ENCODE measurements at regions not wholly inside any gene's neighbourhood (a gene's known extent, or its start where the extent isn't known, plus 50 kb on each side); places are given as distances from the start of the nearest gene placed in this dataset.

DNA sequence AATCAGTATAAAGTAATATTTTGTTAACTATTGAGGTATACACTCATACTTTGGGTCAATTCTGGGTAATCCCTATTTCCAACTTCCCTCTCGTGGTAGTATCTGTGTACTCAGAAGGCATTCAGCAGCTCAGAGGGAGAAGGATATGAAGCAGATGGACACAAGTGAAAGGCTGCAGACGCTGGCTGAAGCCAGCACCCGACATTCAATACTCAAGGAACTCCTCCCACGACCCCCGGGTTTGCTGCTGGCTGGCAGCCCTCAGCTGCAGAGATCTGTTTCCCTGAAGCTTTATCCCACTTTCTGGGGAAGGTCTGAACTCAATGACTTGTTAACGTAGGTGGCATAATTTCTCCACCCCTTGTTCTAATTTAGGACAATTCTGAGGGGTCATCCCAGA, 847.3 kb upstream of the SOX11 start:
- no peak for DNase-seq (ENCODE audit: low spot score)

DNA sequence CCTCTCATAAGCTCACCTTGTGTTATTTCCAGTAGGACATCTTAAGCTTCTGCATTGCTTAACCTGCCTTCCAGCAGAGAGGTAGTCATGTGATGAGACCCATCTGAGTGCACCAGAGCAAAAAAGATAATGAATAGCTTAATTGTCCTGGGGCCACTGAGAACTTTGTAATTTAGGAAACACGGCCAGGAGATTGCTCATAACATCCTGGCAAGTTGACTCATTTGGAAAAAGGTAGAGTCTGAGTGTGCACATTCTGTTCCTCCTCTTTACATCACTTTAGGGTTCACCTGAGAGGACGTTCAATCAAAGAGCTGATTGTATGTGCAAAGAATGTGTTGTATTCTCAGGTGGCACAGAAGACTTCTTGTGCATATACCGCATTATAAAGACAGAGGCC, 830.2 kb upstream of the SOX11 start:
- no peak for DNase-seq (ENCODE audit: low spot score)

GRCh38 chr2:4866198-4866597, 826.0 kb upstream of the SOX11 start:
- DNase-seq (ENCODE audit: low spot score) = no peak

- no peak for DNase-seq (ENCODE audit: low spot score)
Observed at GRCh38 chr2:4868466-4868865, 823.7 kb upstream of the SOX11 start.

DNA sequence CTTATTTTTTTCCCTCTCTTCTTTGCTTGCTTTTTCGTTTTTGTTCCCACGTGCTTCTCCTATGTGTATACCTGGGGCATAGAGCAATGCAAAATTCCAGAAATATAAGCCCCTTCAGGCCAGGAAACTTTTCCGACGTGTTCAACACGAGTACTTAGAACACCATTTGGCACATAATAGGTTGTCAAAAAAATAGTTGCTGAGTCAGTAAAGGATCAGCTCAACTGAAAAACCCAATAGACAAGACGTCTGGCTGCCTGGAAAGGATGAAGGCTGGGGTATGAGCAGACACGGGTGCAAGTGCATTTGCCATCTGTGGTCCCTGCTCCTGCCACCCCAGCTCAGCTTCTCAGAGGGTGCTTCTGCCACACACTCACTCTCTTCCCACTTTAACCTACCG, 823.0 kb upstream of the SOX11 start:
- DNase-seq (ENCODE audit: low spot score) = no peak

DNA sequence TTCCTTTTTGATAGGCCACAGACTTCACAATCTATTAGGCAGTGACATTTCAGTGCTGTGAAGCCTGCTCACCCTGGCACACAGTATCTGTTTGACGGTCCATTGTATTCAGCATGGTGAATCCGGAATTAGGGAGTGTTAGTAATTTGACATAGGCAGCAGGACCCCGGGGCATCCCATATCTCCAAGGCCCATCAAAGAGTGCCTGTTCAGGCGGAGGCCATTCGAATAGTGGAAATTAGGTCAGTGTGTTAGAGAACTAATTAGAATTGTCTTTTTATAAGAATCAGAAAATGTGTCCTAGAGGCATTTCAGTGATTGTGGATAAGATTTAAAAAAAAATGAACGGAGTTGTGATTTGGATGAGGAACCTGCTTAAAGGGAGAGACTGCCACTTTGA, 818.8 kb upstream of the SOX11 start:
- no peak for DNase-seq (ENCODE audit: low spot score)

DNA sequence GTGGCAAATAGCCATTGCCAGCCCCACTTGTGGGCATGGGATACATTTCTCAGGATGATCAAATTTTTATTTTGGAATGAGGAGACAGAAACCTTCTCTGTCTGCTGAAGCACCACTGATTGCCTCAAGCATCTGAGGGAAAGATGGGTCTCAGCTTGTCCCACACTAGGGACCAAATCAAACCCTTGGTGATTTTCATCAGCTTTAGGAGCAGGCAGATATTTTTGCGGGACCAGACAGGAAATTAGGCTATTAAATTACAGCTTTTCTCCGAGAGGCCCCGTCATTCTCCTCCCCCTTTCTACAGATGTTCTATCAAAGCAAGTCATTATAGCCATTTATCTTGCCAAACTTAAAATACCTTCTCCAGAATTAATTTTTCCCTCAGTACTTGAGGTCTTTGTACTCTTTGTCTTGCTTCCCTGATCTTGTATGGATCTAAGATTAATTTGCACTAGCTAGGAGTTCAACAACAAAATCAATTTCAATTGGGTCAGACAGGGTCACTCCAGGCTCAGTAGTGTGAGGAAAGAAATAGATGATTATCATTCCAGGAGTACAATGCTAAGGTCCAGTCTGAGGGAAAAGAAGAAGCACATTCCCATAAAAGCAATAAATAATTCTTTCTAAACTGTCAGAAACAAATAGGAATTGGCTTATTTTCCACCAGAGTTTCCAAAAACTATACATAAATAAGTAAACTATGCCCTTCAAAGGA, 818.1 kb upstream of the SOX11 start:
- no peak for DNase-seq (ENCODE audit: low spot score)

GRCh38 chr2:4882421-4882820, 809.8 kb upstream of the SOX11 start:
- DNase-seq (ENCODE audit: low spot score) = no peak

GRCh38 chr2:4882941-4883340, 809.2 kb upstream of the SOX11 start:
- DNase-seq (ENCODE audit: low spot score) = no peak

DNA sequence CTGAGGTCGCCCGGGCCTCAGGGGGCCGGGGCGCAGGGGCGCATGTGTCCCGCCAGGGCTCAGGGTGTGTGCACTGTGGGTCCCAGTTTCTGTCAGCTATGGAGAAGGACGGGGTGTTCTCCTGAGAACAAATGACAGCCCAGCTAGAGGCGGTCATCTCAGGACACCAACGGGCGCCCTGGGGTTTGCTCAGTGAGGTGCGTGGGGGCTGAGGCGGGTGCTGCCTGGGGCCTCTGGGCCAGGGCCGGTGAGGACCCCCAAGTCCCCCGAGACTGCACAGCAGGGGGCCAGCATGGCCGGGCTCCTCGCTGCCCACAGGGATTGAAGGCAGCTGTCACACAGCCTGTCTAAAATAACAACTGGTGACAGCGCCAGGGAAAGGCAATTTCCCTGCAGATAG, 808.8 kb upstream of the SOX11 start:
- no peak for DNase-seq (ENCODE audit: low spot score)

GRCh38 chr2:4884117-4884571, 808.0 kb upstream of the SOX11 start:
- no peak for DNase-seq (ENCODE audit: low spot score)

DNA sequence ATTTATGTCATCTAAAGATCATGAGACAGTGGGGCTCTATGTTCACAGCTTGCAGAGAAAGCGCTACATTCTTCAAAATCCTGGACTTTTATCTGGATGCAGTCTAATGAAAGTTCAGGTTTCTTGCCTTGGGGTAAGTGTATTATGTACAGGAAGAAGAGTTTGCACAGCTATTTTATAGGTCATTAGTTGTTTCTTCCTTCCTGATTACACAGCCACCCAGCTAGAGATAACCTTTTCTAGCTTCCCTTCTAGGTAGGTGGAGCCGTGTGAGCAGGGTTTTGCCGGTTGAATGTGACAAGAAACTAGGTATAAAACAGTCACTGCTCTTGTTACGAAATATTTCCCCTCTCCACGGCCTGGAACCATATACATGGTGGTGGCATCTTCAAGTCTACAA, 800.8 kb upstream of the SOX11 start:
- no peak for DNase-seq (ENCODE audit: low spot score)

DNA sequence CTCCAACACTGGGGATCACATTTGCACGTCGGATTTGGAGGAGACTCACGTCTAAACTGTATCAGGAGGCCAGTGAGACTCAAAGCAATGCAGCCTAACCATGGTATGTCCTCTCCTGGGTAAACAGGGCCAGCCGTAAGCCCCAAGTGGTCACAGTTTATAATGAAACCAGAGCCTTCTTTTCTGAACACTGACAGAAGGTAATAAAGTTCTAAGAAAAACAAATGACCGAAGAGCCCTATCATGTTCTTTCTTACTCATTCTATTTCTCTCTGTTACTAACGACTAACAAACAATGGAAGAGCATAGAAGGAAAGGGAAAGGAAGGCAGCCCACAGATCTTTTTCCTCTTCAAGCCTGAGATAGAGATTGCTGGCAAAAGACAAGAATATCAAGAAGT, 796.8 kb upstream of the SOX11 start:
- DNase-seq (ENCODE audit: low spot score) = no peak

DNA sequence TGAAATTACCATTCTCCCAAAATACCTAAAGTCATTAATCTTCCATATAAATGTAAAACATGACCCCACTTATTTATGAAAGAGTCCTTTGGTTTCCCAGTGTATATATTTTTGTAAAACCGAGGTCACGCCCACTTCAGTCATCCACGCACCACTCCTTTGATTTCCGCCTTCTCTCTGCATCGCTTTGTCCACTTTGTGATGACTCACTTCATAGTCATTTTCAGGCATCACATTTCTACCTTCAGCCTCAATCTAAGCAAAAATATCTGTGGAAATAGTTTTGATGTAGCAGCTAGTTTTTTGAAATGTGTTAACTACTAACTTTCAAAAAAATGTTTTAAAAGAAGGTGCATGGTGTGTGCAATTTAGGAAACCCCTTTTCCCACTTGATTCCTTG, 793.5 kb upstream of the SOX11 start:
- DNase-seq (ENCODE audit: low spot score) = no peak

GRCh38 chr2:4900242-4900641, 791.9 kb upstream of the SOX11 start:
- DNase-seq (ENCODE audit: low spot score) = no peak

DNA sequence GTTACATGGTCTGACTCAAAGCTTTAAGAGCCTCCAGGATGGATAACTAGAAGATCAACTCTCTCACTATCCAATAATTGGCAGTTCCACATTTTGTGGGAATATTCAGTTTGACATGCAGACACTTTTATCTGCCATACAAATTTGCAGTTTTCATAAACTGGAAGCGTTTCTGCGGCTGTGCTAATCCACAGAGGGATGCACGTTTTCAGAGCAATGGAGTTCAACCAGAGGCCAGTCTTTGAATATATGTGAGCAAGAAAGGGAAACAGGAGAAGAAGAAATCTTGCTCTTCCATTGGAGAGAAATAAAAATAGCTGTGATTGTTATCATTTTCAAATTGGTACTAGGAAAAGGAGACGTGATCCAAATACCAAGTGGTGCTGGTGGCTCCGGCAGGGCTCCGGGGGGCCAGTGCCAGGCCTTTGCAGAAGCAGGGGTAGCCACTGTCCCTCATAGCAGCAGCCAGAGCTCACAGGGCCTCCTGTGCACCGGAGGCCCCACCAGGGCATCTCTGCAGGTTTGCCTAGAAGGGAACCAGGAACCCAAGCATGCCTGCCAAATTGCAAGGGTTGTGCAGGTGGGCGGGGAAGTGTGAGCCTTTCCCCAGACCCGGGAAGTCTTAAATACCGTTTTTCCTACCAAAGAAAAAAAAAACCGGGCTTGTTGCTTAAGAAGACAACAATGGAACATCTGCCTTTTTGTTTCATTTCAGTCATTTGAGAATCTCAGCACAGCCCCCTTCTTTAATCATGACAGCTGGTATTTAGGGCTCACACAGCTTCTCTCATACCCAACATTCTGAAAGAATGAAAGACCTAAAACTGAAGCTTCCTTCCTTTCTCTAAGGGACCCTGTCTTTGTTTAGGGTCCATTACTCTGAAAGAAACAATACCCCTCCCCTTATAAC, 791.1 kb upstream of the SOX11 start:
- DNase-seq (ENCODE audit: low spot score) = no peak

DNA sequence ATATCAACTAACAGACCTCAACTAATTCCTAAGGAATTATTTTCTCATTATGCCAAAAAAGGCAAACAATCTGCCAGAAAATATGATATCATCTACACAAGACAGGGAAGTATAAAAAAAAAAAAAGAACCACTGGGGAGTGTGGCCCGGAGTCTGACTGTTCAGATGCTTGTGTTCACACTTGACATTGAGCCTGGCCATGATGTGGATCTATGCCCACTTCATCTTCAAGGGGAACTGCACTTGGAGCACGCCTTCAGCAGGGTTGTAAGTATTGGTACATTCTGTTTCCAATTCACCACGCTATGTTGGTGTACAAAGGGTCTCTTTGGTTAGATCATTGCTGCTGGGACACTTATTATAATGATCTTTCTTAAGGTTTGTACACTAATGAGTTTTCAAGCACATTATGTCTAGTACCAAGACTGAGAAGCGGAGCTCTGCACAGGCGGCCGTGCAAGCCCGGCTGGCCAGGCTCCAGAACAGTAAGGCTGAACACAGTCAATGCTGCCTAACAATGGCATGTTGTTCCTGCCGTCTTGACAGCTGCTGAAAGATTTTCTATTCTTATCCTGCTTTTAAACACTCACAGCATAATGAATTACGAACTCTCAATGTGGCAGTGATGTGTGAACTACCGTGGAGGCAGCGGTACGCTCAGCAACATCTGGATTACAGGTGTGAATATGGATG, 788.4 kb upstream of the SOX11 start:
- DNase-seq (ENCODE audit: low spot score) = no peak

DNA sequence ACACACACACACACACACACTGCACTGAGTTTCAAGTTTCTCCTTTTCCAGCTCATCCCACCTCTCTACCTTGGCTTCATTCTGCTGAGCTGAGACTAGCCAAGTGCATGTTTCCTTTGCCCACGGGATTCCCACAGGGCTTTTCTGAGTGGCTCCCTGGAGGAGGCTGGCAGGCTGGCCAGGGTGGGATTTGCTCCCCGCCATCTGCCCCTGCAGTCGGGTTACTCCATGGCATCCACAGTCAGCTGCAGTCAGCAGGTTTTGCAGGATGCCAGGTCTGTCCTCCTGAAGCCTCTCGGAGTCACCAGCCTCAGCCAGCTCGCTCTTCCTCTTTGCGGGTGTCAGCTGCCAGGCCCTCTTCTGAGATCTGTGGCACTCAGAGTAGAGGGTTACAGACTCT, 783.7 kb upstream of the SOX11 start:
- no peak for DNase-seq (ENCODE audit: low spot score)

DNA sequence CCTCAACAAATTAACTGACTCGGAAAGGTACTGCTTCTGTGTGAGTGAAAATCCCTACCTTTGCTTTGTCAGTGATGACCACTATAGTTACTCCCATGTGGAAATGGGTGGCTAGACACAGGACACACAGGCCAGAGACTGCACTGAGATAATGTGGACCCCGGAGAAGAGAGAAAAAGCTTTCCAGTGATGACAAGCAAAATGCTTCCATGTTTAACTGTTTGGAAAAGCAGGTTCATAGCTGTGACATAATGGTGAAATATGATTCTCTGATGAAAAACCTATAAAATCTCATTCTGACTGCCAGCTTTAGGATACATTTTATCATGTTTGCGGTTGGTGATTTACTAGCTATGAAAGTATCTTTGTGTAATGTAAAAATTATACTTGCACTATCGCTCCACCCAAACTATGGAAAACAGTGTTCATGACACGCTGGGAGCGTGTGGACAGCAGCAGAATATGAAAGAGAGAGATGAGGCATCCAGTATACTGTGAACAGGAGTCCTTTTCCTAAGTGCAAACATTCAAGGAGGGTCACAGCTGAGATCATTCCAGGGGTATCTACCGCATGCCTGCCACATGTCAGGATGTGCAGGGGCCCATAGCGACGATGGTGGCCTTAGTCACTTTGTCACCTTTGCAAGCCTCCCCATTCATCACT, 782.7 kb upstream of the SOX11 start:
- DNase-seq (ENCODE audit: low spot score) = no peak

- DNase-seq (ENCODE audit: low spot score) = no peak
Observed at GRCh38 chr2:4914036-4914435, 778.1 kb upstream of the SOX11 start.

DNA sequence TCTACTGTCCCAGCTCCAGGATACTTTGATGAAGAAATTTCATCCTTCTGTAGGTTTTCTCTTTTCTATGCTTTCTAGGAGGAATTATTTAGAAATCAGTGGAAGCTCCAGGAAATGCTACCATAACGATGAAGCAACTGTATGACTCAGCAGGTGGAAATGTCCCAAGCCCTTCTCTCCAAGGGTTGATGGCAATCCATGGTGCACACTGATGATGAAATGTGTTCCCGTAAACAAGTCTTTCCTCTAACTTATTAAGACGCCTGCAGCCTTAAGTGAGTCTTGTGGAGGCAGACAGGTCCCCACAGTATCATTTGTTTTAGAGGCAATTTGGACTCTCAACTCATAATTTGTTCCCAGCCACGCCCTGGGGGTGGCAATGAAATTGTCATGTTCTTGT, 777.6 kb upstream of the SOX11 start:
- DNase-seq (ENCODE audit: low spot score) = no peak

DNA sequence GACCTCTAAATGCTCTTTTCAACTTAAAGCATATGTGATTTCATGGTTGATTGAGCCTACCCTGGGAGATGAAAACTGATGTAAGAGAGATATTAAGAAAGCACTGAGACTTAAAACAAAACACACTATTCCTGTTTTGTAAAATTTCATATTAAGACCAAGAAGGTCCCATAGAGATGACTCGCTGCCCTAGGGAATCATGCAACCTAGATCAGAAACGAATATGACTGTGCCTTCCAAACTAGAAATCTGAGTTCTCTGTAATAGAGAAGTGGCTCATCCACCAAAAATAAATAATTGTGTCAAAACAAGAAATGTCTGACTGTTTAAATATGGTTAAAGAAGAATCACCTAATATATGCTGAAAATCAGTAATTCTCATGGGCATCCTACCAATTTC, 776.8 kb upstream of the SOX11 start:
- DNase-seq (ENCODE audit: low spot score) = no peak
